DMS 273 treated with DMSO at 0.1 percent for 48 hours (cell line): ENCODE measurements at regions not wholly inside any gene's neighbourhood (a gene's known extent, or its start where the extent isn't known, plus 50 kb on each side); places are given as distances from the start of the nearest gene placed in this dataset.
"Not testable (repeated sequence)": the region's sequence is repeated elsewhere in the genome, so short reads cannot be mapped to it uniquely, and the experiment has no call there.

ENCODE experiments used
- DNase-seq: peaks from one replicate; lab custom pipeline; 2025; lab: John Stamatoyannopoulos, UW

DNA sequence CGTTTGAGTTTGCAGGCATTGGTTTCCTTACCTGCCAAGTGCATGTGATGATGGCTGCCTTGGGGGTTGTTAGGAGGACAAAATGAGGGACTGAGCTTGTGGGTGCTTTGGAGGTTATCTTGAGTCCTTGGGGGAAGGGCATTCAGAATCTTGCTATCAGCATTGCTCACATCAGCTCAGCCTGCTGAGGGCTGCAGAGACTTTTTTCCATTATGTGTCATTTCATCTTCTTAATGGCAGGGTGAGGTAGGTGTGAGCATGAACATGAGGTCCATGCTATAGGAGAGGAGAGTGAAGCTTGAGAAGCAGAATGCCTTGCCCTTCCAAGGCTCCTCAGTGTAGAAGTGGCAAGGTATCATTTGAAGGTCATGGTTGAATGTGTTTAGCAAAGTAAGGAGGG is 112.3 kb downstream of the MIAT start:
- DNase-seq, result no peak

- no peak for DNase-seq
Observed at GRCh38 chr22:26770624-26771023, 113.2 kb downstream of the MIAT start.

GRCh38 chr22:26773054-26773453 is 115.7 kb downstream of the MIAT start:
- DNase-seq, result not testable (repeated sequence)

DNA sequence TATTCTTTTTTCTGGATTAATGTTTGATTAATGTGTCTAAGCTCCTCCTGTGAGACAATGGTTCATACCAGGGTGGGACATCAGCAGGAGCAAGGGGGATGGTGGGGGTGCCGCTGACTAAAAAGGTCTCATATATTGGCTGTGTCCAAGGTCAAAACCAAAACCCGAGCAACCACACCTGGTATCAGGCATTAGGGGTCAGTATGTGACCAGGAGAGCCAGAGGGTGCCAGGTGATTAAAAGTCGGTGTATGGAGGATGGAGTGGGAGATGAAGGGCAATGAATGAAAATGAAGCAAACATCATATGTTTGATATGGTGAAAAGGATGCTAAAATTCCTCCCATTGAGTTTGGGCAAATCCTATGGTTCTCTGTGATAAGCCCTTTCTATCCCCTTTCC is 118.0 kb downstream of the MIAT start:
- no peak for DNase-seq

DNA sequence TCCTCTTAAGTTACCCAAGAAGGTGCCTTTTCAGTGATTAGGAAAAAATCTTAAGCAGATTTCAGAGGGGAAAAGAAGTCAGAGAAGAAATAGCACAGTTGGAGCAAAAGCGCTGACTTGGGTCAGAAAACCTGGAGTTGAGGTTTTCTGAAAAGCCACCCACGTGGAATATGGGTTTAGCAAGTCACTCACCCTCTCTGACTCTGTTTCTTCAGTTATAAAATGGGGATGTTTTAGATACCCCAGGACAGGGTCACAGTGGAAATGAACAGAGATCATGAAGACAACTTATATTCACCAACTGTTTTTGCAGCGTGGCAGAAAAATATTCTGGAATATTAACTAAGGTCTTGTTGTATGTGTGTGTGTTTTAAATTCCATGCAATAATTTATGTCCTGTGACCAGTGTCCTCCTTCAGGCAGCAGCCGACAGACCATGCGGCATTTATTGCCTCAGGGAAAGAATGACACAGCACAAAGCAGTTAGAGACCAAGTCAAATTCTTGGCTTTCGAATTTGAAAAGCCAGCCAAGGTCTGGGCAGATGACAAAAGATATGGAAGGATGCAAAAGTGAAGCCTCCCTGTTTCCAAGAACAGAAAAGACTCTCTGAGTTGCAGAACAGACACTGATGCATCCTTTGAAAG is 119.9 kb downstream of the MIAT start:
- no peak for DNase-seq

DNA sequence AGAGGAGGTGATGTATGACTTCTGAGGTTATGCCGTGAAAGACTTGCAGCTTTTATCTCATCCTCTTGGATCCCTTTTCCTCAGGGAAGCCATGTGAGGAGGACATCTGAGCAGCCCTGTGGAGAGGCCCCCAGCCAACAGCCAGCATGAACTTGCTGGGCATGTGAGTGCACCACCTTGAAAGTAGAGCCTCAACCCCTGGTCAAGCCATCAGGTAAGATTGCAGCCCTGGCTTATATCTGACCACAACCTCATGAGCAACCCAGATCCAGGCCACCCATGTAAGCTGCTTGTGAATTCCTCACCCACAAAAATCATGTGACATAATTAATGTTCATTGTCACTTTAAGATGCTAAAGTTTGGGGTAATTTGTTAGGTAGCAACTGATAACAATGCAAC is 121.0 kb downstream of the MIAT start:
- DNase-seq, result no peak

DNA sequence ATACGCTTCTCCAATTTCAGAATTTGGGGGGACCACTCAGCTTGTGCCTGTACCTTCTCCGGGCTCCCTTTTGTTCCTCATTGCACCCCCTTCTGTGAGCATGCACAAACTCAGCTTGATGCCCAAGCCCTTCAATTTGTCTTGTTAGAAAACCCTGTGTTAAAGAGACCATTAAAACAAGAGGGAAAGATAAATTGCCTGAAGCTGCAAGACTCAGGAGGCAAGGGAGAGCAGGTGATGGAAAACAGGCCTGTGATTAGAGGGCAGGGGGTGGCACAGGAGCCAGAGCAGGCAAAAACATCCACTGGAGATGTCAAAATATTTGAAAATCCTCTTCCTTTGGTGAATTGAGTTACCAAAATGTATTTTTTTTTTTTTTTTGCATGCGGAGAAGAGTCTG is 121.7 kb downstream of the MIAT start:
- no peak for DNase-seq

- no peak for DNase-seq
Observed at GRCh38 chr22:26779929-26780328, 122.5 kb downstream of the MIAT start.

DNA sequence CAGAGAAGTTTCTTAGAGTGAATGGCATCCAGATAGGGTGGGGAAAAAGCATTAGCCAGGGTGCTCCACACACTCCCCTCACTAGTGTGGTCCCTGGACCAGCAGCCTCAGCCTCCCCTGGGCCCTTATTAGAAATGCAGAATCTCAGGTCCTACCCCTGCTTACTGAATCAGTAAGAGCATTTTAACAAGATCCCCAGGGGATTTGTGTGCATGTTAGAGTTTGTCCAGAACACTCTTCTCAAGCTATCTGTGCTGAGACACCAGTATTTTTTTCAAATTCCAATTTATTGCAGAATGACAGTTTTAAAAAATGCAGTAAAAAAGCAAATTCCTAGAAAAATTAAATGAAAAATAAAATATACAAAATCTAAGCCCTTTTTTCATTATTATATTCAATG is 123.1 kb downstream of the MIAT start:
- DNase-seq, result no peak

DNA sequence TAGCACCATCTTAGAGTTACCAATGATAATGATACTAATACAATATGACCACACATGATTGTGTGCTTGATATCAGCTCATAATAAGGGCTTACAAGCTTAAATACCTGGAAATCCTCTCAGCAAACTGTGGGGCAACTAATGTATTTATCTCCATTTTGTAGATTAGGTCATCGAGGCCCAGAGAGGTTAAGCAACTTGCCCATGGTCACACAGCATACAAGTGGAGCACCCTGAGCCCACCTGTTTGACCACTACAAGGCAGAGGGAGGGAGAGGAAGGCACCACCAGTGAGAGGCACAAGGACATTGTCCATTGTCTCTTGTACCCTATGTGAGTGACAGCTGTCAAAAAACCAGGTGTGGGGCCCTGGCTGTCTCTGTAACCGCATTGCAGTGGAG is 123.7 kb downstream of the MIAT start:
- no peak for DNase-seq

DNA sequence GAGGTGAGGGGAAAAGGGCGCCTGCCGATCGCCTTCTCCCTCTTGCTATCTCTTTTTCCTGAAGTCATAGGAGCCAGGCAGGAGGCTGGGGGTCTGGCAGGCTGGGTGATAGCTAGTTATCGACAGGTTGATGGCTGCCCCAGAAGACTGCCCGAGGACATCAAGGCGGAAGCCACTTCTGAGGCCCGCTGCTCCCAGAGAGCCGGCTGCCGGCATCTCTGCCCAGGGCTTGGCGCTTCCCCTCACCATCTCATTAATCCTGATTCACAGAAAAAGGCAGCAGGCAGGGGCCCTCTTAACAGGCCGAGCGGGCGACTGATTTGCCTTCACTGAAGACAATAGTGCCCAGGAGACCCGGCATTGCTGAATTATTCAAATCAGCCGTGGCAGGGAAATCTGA is 124.2 kb downstream of the MIAT start:
- DNase-seq, result no peak

DNA sequence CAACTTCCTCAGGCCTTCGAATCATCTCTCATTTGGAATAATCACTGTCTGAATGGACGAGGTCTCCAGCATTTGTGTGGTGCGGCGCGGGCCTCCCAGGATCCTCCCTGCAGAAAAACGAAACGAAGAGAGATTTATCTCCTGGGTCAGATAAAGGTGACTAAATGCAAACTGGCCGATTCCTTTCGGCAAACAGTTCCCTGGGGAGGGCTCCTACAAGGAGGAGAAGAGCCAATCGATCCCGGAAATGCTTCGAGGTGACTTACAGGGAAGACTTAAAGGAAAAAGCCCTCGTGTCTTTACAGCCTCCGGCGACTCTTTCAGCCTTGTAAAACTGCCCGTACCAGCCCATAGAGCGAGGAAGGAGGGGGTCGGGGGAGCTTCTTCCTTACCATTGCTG is 126.5 kb downstream of the MIAT start:
- DNase-seq, result no peak

DNA sequence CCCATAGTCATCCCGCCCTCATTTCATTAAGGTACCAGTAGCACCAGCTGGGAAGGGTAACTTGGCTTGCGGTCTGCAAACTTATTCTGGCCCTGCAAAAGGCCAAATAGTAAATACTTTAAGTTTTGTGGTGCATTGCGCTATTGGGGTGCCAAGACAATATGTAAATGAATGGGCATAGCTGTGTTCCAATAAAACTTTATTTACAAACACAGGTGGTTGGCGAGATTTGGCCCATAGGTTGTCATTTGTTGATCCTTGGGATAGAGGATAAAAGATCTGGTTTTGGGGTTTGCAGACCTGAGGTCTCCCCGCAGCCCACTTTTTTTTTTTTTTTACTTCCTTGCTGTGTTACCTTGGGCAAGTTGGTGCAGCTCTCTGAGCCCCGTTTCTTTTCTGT is 127.4 kb downstream of the MIAT start:
- DNase-seq, result no peak

GRCh38 chr22:26785932-26786331 is 128.5 kb downstream of the MIAT start:
- no peak for DNase-seq

DNA sequence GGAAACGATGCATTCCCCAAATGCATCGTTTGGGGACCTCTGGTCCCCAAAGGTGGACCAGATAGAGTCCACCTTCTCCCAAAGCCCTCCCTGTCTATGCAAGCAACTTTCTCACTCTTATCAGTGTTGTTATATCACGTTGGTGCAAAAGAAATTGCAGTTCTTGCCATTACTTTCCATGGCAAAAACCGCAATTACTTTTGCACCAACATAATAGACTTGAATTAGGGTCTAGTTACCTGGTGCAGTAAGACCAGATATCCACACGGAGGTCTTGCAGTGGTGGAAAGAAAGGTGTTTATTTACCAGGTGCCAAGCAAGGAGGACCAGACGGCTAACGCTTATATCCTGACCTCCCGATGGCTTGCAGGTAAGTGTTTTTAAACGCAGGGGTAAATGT is 129.0 kb downstream of the MIAT start:
- DNase-seq, result no peak

DNA sequence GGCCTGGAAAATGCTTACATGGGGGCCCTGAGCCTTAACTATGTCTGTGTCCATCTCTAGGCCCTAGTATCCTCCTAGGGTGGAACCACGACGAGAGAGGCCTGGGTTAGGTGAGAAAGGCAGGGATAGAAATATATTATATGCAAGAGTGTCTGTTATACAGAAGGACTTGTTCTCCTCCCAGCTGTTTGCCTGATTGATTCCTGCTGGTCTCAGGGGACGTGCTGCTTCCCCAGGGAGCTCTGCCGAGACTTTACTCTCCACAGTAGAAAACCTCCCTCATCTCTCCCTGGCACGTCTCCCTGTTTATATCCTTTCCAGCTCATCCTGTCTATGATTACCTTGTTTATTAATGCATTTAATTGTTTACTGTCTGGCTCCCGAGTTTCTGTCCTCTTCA is 132.6 kb downstream of the MIAT start:
- DNase-seq, result no peak

DNA sequence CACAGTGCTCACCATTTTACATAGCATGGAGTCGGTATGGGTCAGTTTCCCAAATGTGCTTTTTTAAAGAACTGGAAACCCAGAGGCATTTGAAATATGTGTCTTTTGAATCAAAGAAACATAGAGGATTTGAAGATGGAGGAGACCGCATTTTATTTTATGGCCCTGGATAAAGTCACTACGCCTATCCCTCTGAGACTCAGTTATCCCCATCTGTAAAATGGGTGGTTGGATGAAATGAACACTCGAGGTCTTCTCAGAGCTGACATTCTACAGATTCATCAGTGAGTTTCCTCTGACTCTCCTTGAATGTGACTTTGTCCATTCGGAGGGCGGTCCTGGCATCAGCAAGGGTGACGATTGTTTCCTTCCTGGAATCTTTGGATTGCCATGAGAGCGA is 135.1 kb downstream of the MIAT start:
- DNase-seq, result no peak

GRCh38 chr22:26796785-26797184 is 139.4 kb downstream of the MIAT start:
- DNase-seq, result no peak

- no peak for DNase-seq
Observed at GRCh38 chr22:26797910-26798309, 140.5 kb downstream of the MIAT start.

GRCh38 chr22:26798462-26799065 is 141.2 kb downstream of the MIAT start:
- no peak for DNase-seq

DNA sequence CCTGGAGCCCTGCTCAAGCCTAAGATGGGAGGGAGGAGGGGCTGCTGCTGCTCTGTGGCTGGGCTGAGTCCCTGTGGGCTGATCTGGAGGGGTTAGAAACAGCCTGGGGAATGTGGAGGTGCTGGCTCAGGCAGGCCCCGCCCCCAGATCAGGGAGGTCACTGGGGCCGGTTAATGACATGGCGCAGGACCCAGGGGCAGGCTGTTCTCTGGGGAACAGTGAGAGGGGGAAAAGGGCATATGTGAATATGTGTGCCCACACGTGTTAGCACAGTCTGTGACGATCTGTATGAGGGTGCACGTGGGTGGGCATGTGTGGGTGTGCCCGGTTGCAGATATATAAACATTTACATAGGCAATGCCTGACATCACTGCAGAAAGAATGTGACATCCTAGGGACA is 143.5 kb downstream of the MIAT start:
- DNase-seq, result no peak

DNA sequence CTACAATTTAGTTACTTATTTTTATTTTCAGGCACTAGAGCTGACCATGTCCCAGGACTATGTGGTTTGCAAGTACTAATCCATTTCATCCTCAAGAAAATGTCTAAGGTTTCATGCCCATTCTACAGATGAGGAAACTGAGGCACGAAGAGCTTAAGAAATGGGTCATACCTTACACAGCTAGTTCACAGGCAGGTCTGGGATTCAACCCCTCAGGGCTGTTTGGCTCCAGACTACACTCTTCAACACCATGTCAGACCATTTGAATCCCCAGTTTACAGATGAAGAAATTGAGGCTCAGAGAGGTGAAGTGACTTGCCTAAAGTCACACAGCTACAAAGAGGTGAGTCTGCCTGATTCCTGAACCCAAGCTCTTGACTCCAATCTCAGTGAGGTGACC is 144.1 kb downstream of the MIAT start:
- DNase-seq, result no peak

GRCh38 chr22:26804315-26804714 is 146.9 kb downstream of the MIAT start:
- no peak for DNase-seq

GRCh38 chr22:26804911-26805539 is 147.6 kb downstream of the MIAT start:
- DNase-seq, result no peak
